ENCODE measurements at regions not wholly inside any gene's neighbourhood (a gene's known extent, or its start where the extent isn't known, plus 50 kb on each side); places are given as distances from the start of the nearest gene placed in this dataset.

- DNase-seq (ENCODE audit: extremely low read depth, insufficient read length): no peak
- Histone ChIP-seq H3K36me3 (ENCODE audit: control insufficient read depth, insufficient read depth, low read length) (no peaks in the 10 kb centered on the region), H3K4me3 (replicated peaks; ENCODE audit: low read depth, low read length) (no peak overlapping the region), H3K27me3 (replicated peaks; ENCODE audit: control insufficient read depth, insufficient read depth, low read length) (no peaks in the 10 kb centered on the region)
- no peak for TF ChIP-seq CTCF (IDR thresholded peaks at IDR 0.05; ENCODE audit: insufficient read depth, low read length, poor library complexity, severe bottlenecking)
Observed at GRCh38 chr22:49077586-49077985, 750.1 kb downstream of the BRD1 start.

GRCh38 chr22:49077036-49077393 lies 750.7 kb downstream of the BRD1 start:
- no peaks in the 10 kb centered on the region for H3K27me3 ChIP-seq (replicated peaks; ENCODE audit: control insufficient read depth, insufficient read depth, low read length)
- no peak for DNase-seq (ENCODE audit: extremely low read depth, insufficient read length)
- H3K36me3 ChIP-seq (ENCODE audit: control insufficient read depth, insufficient read depth, low read length): no peaks in the 10 kb centered on the region
- no peak overlapping the region for H3K4me3 ChIP-seq (replicated peaks; ENCODE audit: low read depth, low read length)
- no peak for TF ChIP-seq CTCF (IDR thresholded peaks at IDR 0.05; ENCODE audit: insufficient read depth, low read length, poor library complexity, severe bottlenecking)

GRCh38 chr22:49076300-49077035 lies 751.2 kb downstream of the BRD1 start:
- Histone ChIP-seq H3K4me3 (replicated peaks; ENCODE audit: low read depth, low read length) (no peak overlapping the region), H3K27me3 (replicated peaks; ENCODE audit: control insufficient read depth, insufficient read depth, low read length) (no peaks in the 10 kb centered on the region), H3K36me3 (ENCODE audit: control insufficient read depth, insufficient read depth, low read length) (no peaks in the 10 kb centered on the region)
- no peak for TF ChIP-seq CTCF (IDR thresholded peaks at IDR 0.05; ENCODE audit: insufficient read depth, low read length, poor library complexity, severe bottlenecking)
- DNase-seq (ENCODE audit: extremely low read depth, insufficient read length): no peak

- Histone ChIP-seq H3K36me3 (ENCODE audit: control insufficient read depth, insufficient read depth, low read length) (no peaks in the 10 kb centered on the region), H3K27me3 (replicated peaks; ENCODE audit: control insufficient read depth, insufficient read depth, low read length) (no peaks in the 10 kb centered on the region), H3K4me3 (replicated peaks; ENCODE audit: low read depth, low read length) (no peak overlapping the region)
- DNase-seq (ENCODE audit: extremely low read depth, insufficient read length): no peak
- TF ChIP-seq CTCF (IDR thresholded peaks at IDR 0.05; ENCODE audit: insufficient read depth, low read length, poor library complexity, severe bottlenecking): no peak
Observed at GRCh38 chr22:49075150-49075549, 752.5 kb downstream of the BRD1 start.

GRCh38 chr22:49073873-49074417 lies 753.7 kb downstream of the BRD1 start:
- TF ChIP-seq CTCF (IDR thresholded peaks at IDR 0.05; ENCODE audit: insufficient read depth, low read length, poor library complexity, severe bottlenecking): no peak
- Histone ChIP-seq H3K36me3 (ENCODE audit: control insufficient read depth, insufficient read depth, low read length) (no peaks in the 10 kb centered on the region), H3K4me3 (replicated peaks; ENCODE audit: low read depth, low read length) (no peak overlapping the region), H3K27me3 (replicated peaks; ENCODE audit: control insufficient read depth, insufficient read depth, low read length) (no peaks in the 10 kb centered on the region)
- no peak for DNase-seq (ENCODE audit: extremely low read depth, insufficient read length)
